NCI-H187 (cell line): ENCODE measurements at regions not wholly inside any gene's neighbourhood (a gene's known extent, or its start where the extent isn't known, plus 50 kb on each side); places are given as distances from the start of the nearest gene placed in this dataset.

Experiments
- DNase-seq, 2 experiments: peaks; one replicate each; lab custom pipeline; 2025; lab: John Stamatoyannopoulos, UW

GRCh38 chr2:41772697-41773096 lies 275.1 kb upstream of the PKDCC start:
- no peak for DNase-seq

GRCh38 chr2:41774011-41774605 lies 273.7 kb upstream of the PKDCC start:
- no peak for DNase-seq

- no peak for DNase-seq
These were observed 272.3 kb upstream of the PKDCC start for GRCh38 chr2:41775366-41776025.

- no peak for DNase-seq
These were observed 267.9 kb upstream of the PKDCC start for GRCh38 chr2:41779888-41780287.

- DNase-seq = peak; percentile 41 to 44
These were observed 265.3 kb upstream of the PKDCC start for GRCh38 chr2:41782306-41783158.

GRCh38 chr2:41784496-41784895 lies 263.3 kb upstream of the PKDCC start:
- DNase-seq = no peak

- no peak for DNase-seq
These were observed 262.4 kb upstream of the PKDCC start for GRCh38 chr2:41785251-41786022.

- no peak for DNase-seq
These were observed 256.3 kb upstream of the PKDCC start for GRCh38 chr2:41791523-41791922.

GRCh38 chr2:41803361-41803760 lies 244.5 kb upstream of the PKDCC start:
- DNase-seq = no peak

GRCh38 chr2:41806286-41806685 lies 241.5 kb upstream of the PKDCC start:
- no peak for DNase-seq

- DNase-seq = no peak
These were observed 226.7 kb upstream of the PKDCC start for GRCh38 chr2:41821167-41821566.

GRCh38 chr2:41826921-41827320 lies 220.9 kb upstream of the PKDCC start:
- no peak for DNase-seq

GRCh38 chr2:41827354-41827971 lies 220.4 kb upstream of the PKDCC start:
- no peak for DNase-seq

GRCh38 chr2:41828052-41828643 lies 219.7 kb upstream of the PKDCC start:
- no peak for DNase-seq

- DNase-seq = no peak
These were observed 218.8 kb upstream of the PKDCC start for GRCh38 chr2:41829052-41829451.

GRCh38 chr2:41830600-41830999 lies 217.2 kb upstream of the PKDCC start:
- no peak for DNase-seq

- DNase-seq = no peak
These were observed 215.6 kb upstream of the PKDCC start for GRCh38 chr2:41832218-41832617.

- DNase-seq = no peak
These were observed 212.4 kb upstream of the PKDCC start for GRCh38 chr2:41835401-41835800.

- DNase-seq = no peak
These were observed 210.9 kb upstream of the PKDCC start for GRCh38 chr2:41836948-41837347.

GRCh38 chr2:41837610-41838009 lies 210.2 kb upstream of the PKDCC start:
- DNase-seq = no peak
